Heart left ventricle (tissue), 16 donors: ENCODE measurements at regions not wholly inside any gene's neighbourhood (a gene's known extent, or its start where the extent isn't known, plus 50 kb on each side); places are given as distances from the start of the nearest gene placed in this dataset.
"Not testable (repeated sequence)": the region's sequence is repeated elsewhere in the genome, so short reads cannot be mapped to it uniquely, and the experiment has no call there.

Experiments used
- ATAC-seq, 4 donors: fragments of 200-7000 bp; cut with Tn5 transposase; one replicate each; pipeline ENCODE4 v1.9.1; 2020 to 2022; ENCODE audit warnings: moderate library complexity in 4 of 4, mild to moderate bottlenecking in 3 of 4, moderate number of reproducible peaks in 1 of 4
- DNase-seq, 5 donors: peaks; one replicate each; pipeline ENCODE4 v3.0.0-alpha.2; 2020
- H3K27ac ChIP-seq, 12 donors: fragments of 200-600 bp; sonication (generic) in 4 of 12; one replicate each; pipeline versions ENCODE4 v1.5.0 to v1.8.0; 2016 to 2022; ENCODE audit warnings: mild to moderate bottlenecking in 2 of 12
- H3K27me3 ChIP-seq, 9 donors: fragments of 200-600 bp; sonication (generic) in 2 of 9; one replicate each; pipeline versions ENCODE4 v1.5.1 to v1.8.0; 2016 to 2022; ENCODE audit warnings: mild to moderate bottlenecking in 3 of 9
- H3K36me3 ChIP-seq, 9 donors: fragments of 200-600 bp; sonication (generic) in 2 of 9; one replicate each; pipeline versions ENCODE4 v1.5.0 to v1.8.0; 2018 to 2022; ENCODE audit warnings: mild to moderate bottlenecking in 2 of 9
- H3K4me1 ChIP-seq, 12 donors: fragments of 200-600 bp; sonication (generic) in 4 of 12; one replicate each; pipeline versions ENCODE4 v1.5.0 to v1.8.0; 2016 to 2022; ENCODE audit warnings: mild to moderate bottlenecking in 3 of 12
- H3K4me3 ChIP-seq, 12 donors: fragments of 200-600 bp; sonication (generic) in 4 of 12; one replicate each; pipeline versions ENCODE4 v1.5.0 to v1.8.0; 2017 to 2022; ENCODE audit warnings: mild to moderate bottlenecking in 9 of 12, moderate library complexity in 4 of 12
- H3K9me3 ChIP-seq, 12 donors: fragments of 200-600 bp; sonication (generic) in 4 of 12; one replicate each; pipeline versions ENCODE4 v1.5.0 to v1.8.0; 2016 to 2022; ENCODE audit warnings: mild to moderate bottlenecking in 1 of 12
- CTCF ChIP-seq, 12 donors: fragments of 200-600 bp; sonication (generic) in 4 of 12; IDR thresholded peaks; one replicate each; pipeline versions ENCODE4 v1.5.0 to v1.8.0; 2018 to 2022; ENCODE audit warnings: antibody characterized with exemption in 12 of 12, mild to moderate bottlenecking in 5 of 12
- POLR2A ChIP-seq, 2 donors: fragments of 450-650 bp; IDR thresholded peaks; one replicate each; pipeline ENCODE4 v1.6.1; 2017; ENCODE audit warnings: antibody characterized with exemption in 2 of 2, mild to moderate bottlenecking in 2 of 2, moderate library complexity in 2 of 2
- WGBS, 4 donors: extraction: QIAGEN DNeasy Blood & Tissue Kit in 2 of 4; methylation state at CpG; one replicate each; pipeline versions ENCODE4 v1.1.5 to v1.1.7; 2013 to 2018; 5-methylcytosine and 5-hydroxymethylcytosine counted together
- intact Hi-C, 10 donors: fragments of 100-400 bp; cut with DNase I; formaldehyde crosslinking; loops; one replicate each; pipeline versions ENCODE4 v1.11.1 to v1.14.2; 2022
- donor health status: ischemic (EF 13 %, LVEDD 7.1; RV severe dilation, severe dysfunction).
- donor health status: healthy with polysubstance abuse.
- donor health status: DM: no; HTN: yes; CAD: no.
- donor health status: DM: no; HTN: no; CAD: no.
- donor health status: ischemic (EF 25% LVEDD 6.9; RV normal size, moderate dysfunction).
- donor health status: ischemic (EF 25% LVEDD 5.7; RV mildly dilated, moderate dysfunction).
- donor health status: healthy.
- donor health status: DM: yes; HTN: yes; CAD: no.
- donor health status: ischemic (EF 35%, LVEDD 5.7; RV mildly dilated, moderate dysfunction).
- donor health status: nonischemic (EF 11% LVEDD 7.7; RV severe dilation, severe dysfunction).
- donor health status: DM: yes; HTN: yes; CAD: no.
- donor health status: PGD.
- donor health status: ischemic (EF 29% LVEDD 5.4; RV normal size, mild dysfunction).
- donor health status: nonischemic (EF 23%, LVEDD 6.1; RV moderate dilation, normal function).

- no peaks in the 10 kb centered on the region for H3K36me3 ChIP-seq
- H3K9me3 ChIP-seq = no peaks in the 10 kb centered on the region
- no peak for ATAC-seq
- intact Hi-C loops = no loop called here
- H3K4me3 ChIP-seq = no peak overlapping the region
- DNase-seq = no peak
- WGBS, 4 donors = 74 to 86% (median 80%) methylated on average over 2 of the region's 2 CpGs
- no peaks in the 10 kb centered on the region for H3K4me1 ChIP-seq
- H3K27me3 ChIP-seq = no peaks in the 10 kb centered on the region
- no peak overlapping the region for H3K27ac ChIP-seq
- TF ChIP-seq POLR2A (IDR thresholded peaks at IDR 0.05) (no peak), CTCF (IDR thresholded peaks at IDR 0.05) (no peak)
Measured at GRCh38 chr14:45947830-45948229, 694.8 kb upstream of the MIS18BP1 start.

GRCh38 chr14:45946251-45946650 is 693.2 kb upstream of the MIS18BP1 start:
- H3K27ac ChIP-seq = no peak overlapping the region
- H3K4me3 ChIP-seq = no peak overlapping the region
- intact Hi-C loops = no loop called here
- TF ChIP-seq POLR2A (IDR thresholded peaks at IDR 0.05) (no peak), CTCF (IDR thresholded peaks at IDR 0.05) (no peak)
- ATAC-seq (no peak), DNase-seq (no peak)
- no peaks in the 10 kb centered on the region for H3K4me1 ChIP-seq
- no peaks in the 10 kb centered on the region for H3K36me3 ChIP-seq
- H3K27me3 ChIP-seq = no peaks in the 10 kb centered on the region
- H3K9me3 ChIP-seq = no peaks in the 10 kb centered on the region
- 59 to 70% (median 64%) methylated on average over 3 of the region's 3 CpGs for WGBS, 4 donors

- no peak for DNase-seq
- Histone ChIP-seq H3K27ac (no peak overlapping the region), H3K9me3 (peaks cover 0 to 10% (median 0%) of the 10 kb centered on the region in 12 donors), H3K4me3 (no peak overlapping the region), H3K36me3 (no peaks in the 10 kb centered on the region), H3K27me3 (no peaks in the 10 kb centered on the region), H3K4me1 (no peaks in the 10 kb centered on the region)
- intact Hi-C loops = no loop called here
- TF ChIP-seq POLR2A (IDR thresholded peaks at IDR 0.05) (no peak), CTCF (IDR thresholded peaks at IDR 0.05) (no peak)
- no peak for ATAC-seq
Measured at GRCh38 chr14:45940318-45940717, 687.3 kb upstream of the MIS18BP1 start.

- ATAC-seq (no peak), DNase-seq (no peak)
- H3K4me1 ChIP-seq = no peaks in the 10 kb centered on the region
- intact Hi-C loops = no loop called here
- H3K4me3 ChIP-seq = no peak overlapping the region
- H3K27ac ChIP-seq = no peak overlapping the region
- H3K9me3 ChIP-seq = peaks cover 0 to 12% (median 0%) of the 10 kb centered on the region in 12 donors
- no peaks in the 10 kb centered on the region for H3K27me3 ChIP-seq
- no peak for TF ChIP-seq CTCF (IDR thresholded peaks at IDR 0.05)
- no peak for TF ChIP-seq POLR2A (IDR thresholded peaks at IDR 0.05)
- no peaks in the 10 kb centered on the region for H3K36me3 ChIP-seq
Measured at GRCh38 chr14:45939572-45939971, 686.6 kb upstream of the MIS18BP1 start.

GRCh38 chr14:45919995-45920394 is 667.0 kb upstream of the MIS18BP1 start:
- H3K27me3 ChIP-seq, H3K4me1 ChIP-seq, H3K4me3 ChIP-seq, intact Hi-C loops, ATAC-seq, DNase-seq, H3K27ac ChIP-seq, H3K36me3 ChIP-seq, H3K9me3 ChIP-seq: not testable (repeated sequence)
- 60 to 73% (median 62%) methylated on average over 3 of the region's 3 CpGs for WGBS, 4 donors
